Caki2 (cell line): ENCODE measurements at regions not wholly inside any gene's neighbourhood (a gene's known extent, or its start where the extent isn't known, plus 50 kb on each side); places are given as distances from the start of the nearest gene placed in this dataset.
"Not testable (repeated sequence)": the region's sequence is repeated elsewhere in the genome, so short reads cannot be mapped to it uniquely, and the experiment has no call there.

Experiments
- DNase-seq: peaks from one replicate; pipeline ENCODE4 v3.0.0-alpha.2; 2015; ENCODE audit warnings: low read depth
- in situ Hi-C: cut with HindIII; loops from 2 replicates; pipeline ENCODE4 v1.10.0; 2016; ENCODE audit warnings: low sequenced_read_pairs, low pct_unique_long_range_greater_than_20kb, mixed read lengths

- no peak for DNase-seq
- in situ Hi-C loops, result no loop called here
Observed at GRCh38 chr5:20833081-20833627, 845.2 kb upstream of the CDH18 start.

- in situ Hi-C loops, result no loop called here
- DNase-seq, result no peak
Observed at GRCh38 chr5:20832204-20833080, 844.4 kb upstream of the CDH18 start.

GRCh38 chr5:20825951-20826350 is 838.0 kb upstream of the CDH18 start:
- in situ Hi-C loops, DNase-seq: not testable (repeated sequence)

- DNase-seq, in situ Hi-C loops: not testable (repeated sequence)
Observed at GRCh38 chr5:20797216-20797615, 809.2 kb upstream of the CDH18 start.

GRCh38 chr5:20784755-20785154 is 796.8 kb upstream of the CDH18 start:
- DNase-seq, in situ Hi-C loops: not testable (repeated sequence)

- in situ Hi-C loops, DNase-seq: not testable (repeated sequence)
Observed at GRCh38 chr5:20783484-20783883, 795.5 kb upstream of the CDH18 start.

- in situ Hi-C loops, DNase-seq: not testable (repeated sequence)
Observed at GRCh38 chr5:20771338-20771737, 783.3 kb upstream of the CDH18 start.

- DNase-seq, in situ Hi-C loops: not testable (repeated sequence)
Observed at GRCh38 chr5:20765074-20765473, 777.1 kb upstream of the CDH18 start.

GRCh38 chr5:20759459-20759858 is 771.5 kb upstream of the CDH18 start:
- in situ Hi-C loops, DNase-seq: not testable (repeated sequence)

GRCh38 chr5:20752179-20752578 is 764.2 kb upstream of the CDH18 start:
- not testable (repeated sequence) for DNase-seq

GRCh38 chr5:20735715-20736114 is 747.7 kb upstream of the CDH18 start:
- in situ Hi-C loops, DNase-seq: not testable (repeated sequence)

More at GRCh38 chr5:20752179-20752578, 764.2 kb upstream of the CDH18 start:
- in situ Hi-C loops, result not testable (repeated sequence)

GRCh38 chr5:20732223-20732622 is 744.2 kb upstream of the CDH18 start:
- DNase-seq, in situ Hi-C loops: not testable (repeated sequence)

- DNase-seq, in situ Hi-C loops: not testable (repeated sequence)
Observed at GRCh38 chr5:20721286-20721685, 733.3 kb upstream of the CDH18 start.

GRCh38 chr5:20711520-20712155 is 723.6 kb upstream of the CDH18 start:
- not testable (repeated sequence) for DNase-seq

GRCh38 chr5:20707634-20708033 is 719.6 kb upstream of the CDH18 start:
- DNase-seq, in situ Hi-C loops: not testable (repeated sequence)

More at GRCh38 chr5:20711520-20712155, 723.6 kb upstream of the CDH18 start:
- in situ Hi-C loops, result not testable (repeated sequence)

- DNase-seq, result no peak
- in situ Hi-C loops, result no loop called here
Observed at GRCh38 chr5:20694121-20694520, 706.1 kb upstream of the CDH18 start.

GRCh38 chr5:20692913-20693312 is 704.9 kb upstream of the CDH18 start:
- in situ Hi-C loops, result no loop called here
- DNase-seq, result no peak

- in situ Hi-C loops, result no loop called here
- DNase-seq, result no peak
Observed at GRCh38 chr5:20683241-20683940, 695.4 kb upstream of the CDH18 start.
